ENCODE measurements at regions not wholly inside any gene's neighbourhood (a gene's known extent, or its start where the extent isn't known, plus 50 kb on each side); places are given as distances from the start of the nearest gene placed in this dataset.

GRCh38 chr16:5336941-5337340 lies 239.3 kb upstream of the EEF2KMT start:
- no peak overlapping the region for H3K27ac Mint-ChIP-seq (ENCODE audit: unreplicated experiment)
- H3K9me3 Mint-ChIP-seq = peaks cover 2% of the 10 kb centered on the region
- peaks cover 51% of the 10 kb centered on the region for H3K27me3 Mint-ChIP-seq (ENCODE audit: low read depth)
- no peak for TF ChIP-seq CTCF (conservative IDR thresholded peaks at IDR 0.05)
- no peaks in the 10 kb centered on the region for H3K4me1 Mint-ChIP-seq
- no peak for DNase-seq (ENCODE audit: low read depth, low spot score)
- H3K4me3 Mint-ChIP-seq = no peak overlapping the region
- no peaks in the 10 kb centered on the region for H3K36me3 Mint-ChIP-seq (ENCODE audit: low read depth)

DNA sequence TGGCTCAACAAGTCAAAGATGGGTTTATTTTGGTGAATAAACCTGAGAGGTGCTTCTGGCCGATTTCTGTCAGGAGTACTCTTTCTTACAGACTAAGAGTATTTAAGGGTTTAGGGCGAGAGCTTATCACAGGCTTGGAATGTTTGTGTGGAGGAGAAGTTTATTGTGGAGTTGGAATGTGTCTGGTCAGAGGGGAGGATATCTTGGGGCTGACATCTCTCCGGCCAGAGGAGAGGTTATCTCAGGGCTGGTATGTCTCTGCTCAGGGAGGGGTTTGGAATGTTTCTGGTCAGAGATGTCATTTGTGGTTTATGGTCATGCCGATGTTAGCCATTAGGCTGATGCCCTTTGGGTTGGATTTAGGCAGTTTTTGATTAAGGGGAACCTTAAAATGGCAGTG lies 236.4 kb upstream of the EEF2KMT start:
- Mint-ChIP-seq H3K27me3 (ENCODE audit: low read depth) (peaks cover 29% of the 10 kb centered on the region), H3K36me3 (ENCODE audit: low read depth) (no peaks in the 10 kb centered on the region), H3K4me3 (no peak overlapping the region), H3K27ac (ENCODE audit: unreplicated experiment) (no peak overlapping the region), H3K9me3 (peaks cover 9% of the 10 kb centered on the region), H3K4me1 (no peaks in the 10 kb centered on the region)
- no peak for DNase-seq (ENCODE audit: low read depth, low spot score)
- TF ChIP-seq CTCF (conservative IDR thresholded peaks at IDR 0.05) = no peak

- Mint-ChIP-seq H3K36me3 (ENCODE audit: low read depth) (no peaks in the 10 kb centered on the region), H3K27ac (ENCODE audit: unreplicated experiment) (no peak overlapping the region), H3K4me3 (no peak overlapping the region), H3K4me1 (no peaks in the 10 kb centered on the region), H3K9me3 (peaks cover 14% of the 10 kb centered on the region), H3K27me3 (ENCODE audit: low read depth) (peaks cover 23% of the 10 kb centered on the region)
- TF ChIP-seq CTCF (conservative IDR thresholded peaks at IDR 0.05) = no peak
- DNase-seq (ENCODE audit: low read depth, low spot score) = no peak
Measured at GRCh38 chr16:5333126-5333525, 235.5 kb upstream of the EEF2KMT start.

DNA sequence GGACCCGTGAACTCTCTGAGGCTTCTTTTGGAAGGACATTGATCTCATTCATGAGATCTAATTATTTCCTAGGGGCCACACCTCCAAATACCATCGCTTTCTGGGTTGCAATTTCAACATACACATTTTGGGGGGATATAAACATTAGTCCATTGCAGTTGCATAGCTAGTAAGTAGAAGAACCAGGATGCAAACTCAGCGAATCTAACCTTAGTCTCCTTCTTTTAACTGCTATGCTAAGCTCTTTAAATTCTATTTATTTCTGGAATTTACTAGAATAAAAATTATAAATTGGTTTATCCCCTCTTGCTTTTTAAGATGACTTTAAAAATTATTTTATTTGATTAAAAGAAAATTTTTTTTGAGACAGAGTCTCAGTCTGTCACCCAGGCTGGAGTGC lies 232.5 kb upstream of the EEF2KMT start:
- TF ChIP-seq CTCF (conservative IDR thresholded peaks at IDR 0.05) = no peak
- no peak overlapping the region for H3K27ac Mint-ChIP-seq (ENCODE audit: unreplicated experiment)
- H3K27me3 Mint-ChIP-seq (ENCODE audit: low read depth) = peaks cover 8% of the 10 kb centered on the region
- H3K4me1 Mint-ChIP-seq = no peaks in the 10 kb centered on the region
- no peak overlapping the region for H3K4me3 Mint-ChIP-seq
- no peaks in the 10 kb centered on the region for H3K36me3 Mint-ChIP-seq (ENCODE audit: low read depth)
- no peak for DNase-seq (ENCODE audit: low read depth, low spot score)
- H3K9me3 Mint-ChIP-seq = peaks cover 15% of the 10 kb centered on the region

GRCh38 chr16:5328546-5328945 lies 231.0 kb upstream of the EEF2KMT start:
- H3K4me1 Mint-ChIP-seq = peaks cover 2% of the 10 kb centered on the region
- H3K27ac Mint-ChIP-seq (ENCODE audit: unreplicated experiment) = no peak overlapping the region
- peaks cover 13% of the 10 kb centered on the region for H3K9me3 Mint-ChIP-seq
- no peaks in the 10 kb centered on the region for H3K27me3 Mint-ChIP-seq (ENCODE audit: low read depth)
- no peak overlapping the region for H3K4me3 Mint-ChIP-seq
- no peak for DNase-seq (ENCODE audit: low read depth, low spot score)
- H3K36me3 Mint-ChIP-seq (ENCODE audit: low read depth) = no peaks in the 10 kb centered on the region
- TF ChIP-seq CTCF (conservative IDR thresholded peaks at IDR 0.05) = no peak

DNA sequence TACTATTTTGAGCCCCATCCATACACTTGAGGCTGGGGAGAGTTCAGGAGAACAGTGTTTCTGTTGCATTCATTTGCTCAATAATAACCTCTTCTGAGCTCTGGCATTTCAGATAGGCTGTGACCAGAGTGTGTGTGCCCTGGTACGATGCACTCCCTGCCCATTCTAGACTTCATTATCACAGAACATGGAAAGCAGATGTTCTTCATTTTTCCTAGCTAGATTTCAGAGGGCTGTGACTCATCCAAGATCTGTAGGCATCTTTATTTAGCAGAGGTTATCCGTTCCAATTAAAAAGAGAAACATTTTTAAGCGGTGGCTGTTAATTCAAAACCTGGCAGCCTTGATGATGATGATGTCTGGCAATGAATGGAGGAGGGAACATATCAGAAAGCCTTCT lies 228.8 kb upstream of the EEF2KMT start:
- no peaks in the 10 kb centered on the region for H3K27me3 Mint-ChIP-seq (ENCODE audit: low read depth)

More for the DNA sequence above, 228.8 kb upstream of the EEF2KMT start:
- Mint-ChIP-seq H3K4me3 (no peak overlapping the region), H3K4me1 (peaks cover 13% of the 10 kb centered on the region), H3K27ac (ENCODE audit: unreplicated experiment) (no peak overlapping the region), H3K36me3 (ENCODE audit: low read depth) (no peaks in the 10 kb centered on the region), H3K9me3 (peaks cover 12% of the 10 kb centered on the region)
- no peak for DNase-seq (ENCODE audit: low read depth, low spot score)
- no peak for TF ChIP-seq CTCF (conservative IDR thresholded peaks at IDR 0.05)
